CD4-positive, CD25-positive, alpha-beta regulatory T cell (primary cell): ENCODE measurements at regions not wholly inside any gene's neighbourhood (a gene's known extent, or its start where the extent isn't known, plus 50 kb on each side); places are given as distances from the start of the nearest gene placed in this dataset.

Experiments used
- ATAC-seq, 2 donors: fragments of 150-1000 bp; cut with Tn5 transposase; one replicate each; pipeline ENCODE4 v1.10.0; 2021; ENCODE audit warnings: low read depth in 2 of 2, moderate number of reproducible peaks in 2 of 2, moderate library complexity in 1 of 2
- DNase-seq, 3 donors: peaks; one replicate each; pipeline versions ENCODE4 v3.0.0 to v3.0.0-alpha.2; 2012 to 2022; ENCODE audit warnings: mixed read lengths in 1 of 3
- H3K27ac ChIP-seq: one replicate; pipeline ENCODE4 v1.7.0; 2013; ENCODE audit warnings: mild to moderate bottlenecking, low read length; ENCODE audit not compliant: insufficient read depth, poor library complexity, severe bottlenecking
- H3K27me3 ChIP-seq: one replicate; pipeline ENCODE4 v1.7.0; 2013; ENCODE audit warnings: low read length; ENCODE audit not compliant: control insufficient read depth, insufficient read depth
- H3K36me3 ChIP-seq: one replicate; pipeline ENCODE4 v1.7.0; 2013; ENCODE audit warnings: mild to moderate bottlenecking, low read length, moderate library complexity; ENCODE audit not compliant: control insufficient read depth, insufficient read depth
- H3K4me1 ChIP-seq: 2 replicates; pipeline ENCODE4 v1.7.0; 2013; ENCODE audit warnings: mild to moderate bottlenecking, low read length; ENCODE audit not compliant: insufficient read depth, control insufficient read depth, poor library complexity, severe bottlenecking
- H3K4me3 ChIP-seq: one replicate; pipeline ENCODE4 v1.7.0; 2013; ENCODE audit warnings: low read depth, mild to moderate bottlenecking, low read length, moderate library complexity
- H3K9me3 ChIP-seq, 2 experiments: 1 replicate in 1 of 2; 2 replicates in 1 of 2; pipeline ENCODE4 v1.7.0; 2013; ENCODE audit warnings: low read length in 2 of 2, mild to moderate bottlenecking in 1 of 2, moderate library complexity in 1 of 2; ENCODE audit not compliant: control insufficient read depth in 2 of 2
- H3K27ac Mint-ChIP-seq, 3 donors: one replicate each; pipeline ENCODE4 v1.8.0; 2020 to 2022; ENCODE audit warnings: mild to moderate bottlenecking in 3 of 3, mixed read lengths in 3 of 3, moderate library complexity in 2 of 3
- H3K27me3 Mint-ChIP-seq: one replicate; pipeline ENCODE4 v1.8.0; 2022; ENCODE audit warnings: mild to moderate bottlenecking, mixed read lengths
- H3K36me3 Mint-ChIP-seq: one replicate; pipeline ENCODE4 v1.8.0; 2020; ENCODE audit warnings: mixed read lengths
- H3K4me1 Mint-ChIP-seq, 4 donors: one replicate each; pipeline ENCODE4 v1.8.0; 2020 to 2022; ENCODE audit warnings: mixed read lengths in 4 of 4, mild to moderate bottlenecking in 1 of 4
- H3K4me3 Mint-ChIP-seq, 4 donors: one replicate each; pipeline ENCODE4 v1.8.0; 2020 to 2022; ENCODE audit warnings: mild to moderate bottlenecking in 4 of 4, mixed read lengths in 4 of 4, moderate library complexity in 3 of 4
- H3K9me3 Mint-ChIP-seq, 7 donors: one replicate each; pipeline ENCODE4 v1.8.0; 2020 to 2022; ENCODE audit warnings: mixed read lengths in 7 of 7, mild to moderate bottlenecking in 3 of 7, moderate library complexity in 2 of 7

DNA sequence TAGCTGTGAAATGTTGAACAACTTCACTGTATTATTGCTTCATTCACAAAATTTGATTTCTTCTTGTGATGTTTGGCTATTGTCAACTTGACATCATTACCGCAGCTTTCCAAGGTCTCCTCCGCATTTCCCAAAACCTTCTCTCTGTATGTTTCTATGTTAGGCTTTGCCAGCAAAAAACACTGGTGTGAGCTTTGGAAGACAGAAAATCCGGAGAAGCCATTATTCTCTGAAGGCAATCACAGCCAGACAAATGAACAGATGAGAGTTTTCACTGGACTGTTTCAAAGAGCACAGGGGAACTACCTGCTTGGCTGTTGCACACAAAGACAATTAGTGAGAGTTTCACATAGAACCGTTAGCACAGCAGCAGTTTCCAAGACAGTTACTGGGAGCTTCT lies 609.6 kb downstream of the BRINP3 start:
- H3K27ac ChIP-seq, result no peak overlapping the region
- no peaks in the 10 kb centered on the region for H3K4me1 ChIP-seq
- no peaks in the 10 kb centered on the region for H3K27me3 Mint-ChIP-seq
- no peaks in the 10 kb centered on the region for H3K36me3 ChIP-seq
- H3K27ac Mint-ChIP-seq, result no peak overlapping the region
- H3K4me3 Mint-ChIP-seq, result no peak overlapping the region
- H3K27me3 ChIP-seq, result no peaks in the 10 kb centered on the region
- H3K9me3 ChIP-seq, result peaks cover 0 to 1% of the 10 kb centered on the region in 2 experiments
- peaks cover 0 to 5% (median 2%) of the 10 kb centered on the region in 7 donors for H3K9me3 Mint-ChIP-seq
- H3K4me1 Mint-ChIP-seq, result peaks cover 0 to 4% (median 0%) of the 10 kb centered on the region in 4 donors
- H3K4me3 ChIP-seq, result no peak overlapping the region
- DNase-seq, result no peak
- H3K36me3 Mint-ChIP-seq, result no peaks in the 10 kb centered on the region
- no peak for ATAC-seq

DNA sequence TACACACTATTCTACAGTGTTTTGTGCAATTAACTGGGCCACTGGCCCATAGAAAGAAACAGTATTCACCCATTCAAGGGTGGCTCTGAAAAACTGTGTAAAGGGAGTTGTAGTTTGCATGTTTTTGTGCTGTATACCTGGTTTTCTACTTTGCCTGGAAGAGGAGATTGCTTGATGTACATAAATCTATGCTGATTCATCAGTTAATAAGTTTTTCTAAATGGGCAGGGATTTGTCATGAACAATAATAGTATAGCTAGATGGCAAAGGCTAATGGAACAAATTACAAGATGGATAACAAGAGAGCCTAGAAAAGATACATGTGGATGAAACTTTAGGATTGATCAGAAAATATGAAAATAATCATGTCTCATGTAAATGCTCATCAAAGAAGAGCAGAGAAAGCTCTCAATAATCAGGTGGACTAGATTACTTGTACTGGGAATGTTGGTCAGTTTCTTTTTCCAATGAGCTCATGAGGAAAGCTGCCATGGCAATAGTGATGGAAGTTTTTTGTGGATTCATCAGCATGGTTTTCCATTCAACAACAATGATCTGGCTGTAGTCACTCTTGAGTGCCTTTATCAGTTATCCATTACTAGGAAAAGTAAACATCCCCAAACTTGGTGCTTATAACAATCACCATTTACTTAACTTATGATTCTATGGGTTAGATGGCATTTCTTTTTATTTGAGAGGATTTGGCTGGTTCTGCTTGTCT lies 602.8 kb downstream of the BRINP3 start:
- Mint-ChIP-seq H3K27ac (no peak overlapping the region), H3K4me1 (no peaks in the 10 kb centered on the region), H3K4me3 (no peak overlapping the region), H3K9me3 (peaks cover 0 to 32% (median 6%) of the 10 kb centered on the region in 7 donors), H3K27me3 (no peaks in the 10 kb centered on the region), H3K36me3 (no peaks in the 10 kb centered on the region)
- no peaks in the 10 kb centered on the region for H3K9me3 ChIP-seq
- H3K4me3 ChIP-seq, result no peak overlapping the region
- H3K4me1 ChIP-seq, result no peaks in the 10 kb centered on the region
- H3K36me3 ChIP-seq, result no peaks in the 10 kb centered on the region
- no peak overlapping the region for H3K27ac ChIP-seq
- ATAC-seq (no peak), DNase-seq (no peak)
- H3K27me3 ChIP-seq, result no peaks in the 10 kb centered on the region

DNA sequence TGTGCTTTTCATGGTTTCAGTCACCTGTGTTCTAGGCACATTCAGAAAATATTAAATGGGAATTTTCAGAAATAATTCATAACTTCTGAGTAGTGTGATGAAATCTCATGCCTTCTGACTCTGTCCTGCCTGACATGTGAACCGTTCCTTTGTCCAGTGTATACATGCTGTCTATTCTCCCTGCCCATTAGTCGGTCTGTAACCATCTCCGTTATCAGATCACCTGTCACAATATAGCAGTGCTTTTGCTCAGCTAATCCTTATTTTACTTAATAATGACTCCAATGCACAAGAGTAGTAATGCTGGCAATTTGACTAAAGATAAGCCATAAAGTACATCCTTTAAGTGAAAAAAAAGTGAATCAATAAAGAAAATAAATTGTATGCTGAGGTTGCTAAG lies 597.5 kb downstream of the BRINP3 start:
- no peak for ATAC-seq

DNA sequence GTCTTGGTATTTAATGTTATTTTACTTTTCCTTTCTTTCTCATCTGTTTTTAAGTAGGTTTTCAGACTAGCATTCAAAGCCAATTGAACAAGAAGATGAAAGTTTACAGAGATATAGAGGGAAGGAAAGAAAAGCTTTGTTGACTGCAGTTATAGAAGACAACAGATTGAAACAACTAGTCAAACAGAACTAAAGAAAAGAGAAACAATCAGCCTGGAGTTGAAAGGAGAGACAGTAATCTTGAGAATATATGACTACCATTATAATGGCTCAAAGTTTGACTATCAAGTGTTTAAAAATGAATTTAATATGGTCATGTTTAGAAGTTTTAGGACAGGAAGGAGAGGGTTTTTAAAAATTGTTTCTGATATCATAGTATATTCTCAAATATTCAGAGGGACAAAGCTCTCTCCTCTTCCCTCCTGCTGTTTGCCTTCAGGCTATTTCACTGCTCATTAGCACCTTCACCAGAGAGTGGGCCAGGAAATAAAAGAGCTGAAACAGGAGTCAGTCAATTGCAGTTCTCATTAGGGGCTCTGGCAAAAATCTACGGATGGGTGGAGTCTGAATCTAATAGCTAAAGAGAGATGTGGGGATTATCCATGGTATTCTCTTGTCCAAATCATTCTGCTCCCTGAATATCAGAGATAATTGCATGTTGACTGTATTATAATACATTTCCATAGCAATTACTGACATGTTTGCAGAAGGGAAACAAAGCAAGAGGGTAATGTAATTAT lies 577.8 kb downstream of the BRINP3 start:
- no peak overlapping the region for H3K27ac ChIP-seq
- H3K27me3 Mint-ChIP-seq, result no peaks in the 10 kb centered on the region
- H3K36me3 ChIP-seq, result no peaks in the 10 kb centered on the region
- ATAC-seq, result no peak
- H3K4me3 ChIP-seq, result no peak overlapping the region
- H3K4me1 ChIP-seq, result no peaks in the 10 kb centered on the region
- H3K27me3 ChIP-seq, result no peaks in the 10 kb centered on the region
- H3K36me3 Mint-ChIP-seq, result no peaks in the 10 kb centered on the region
- H3K4me1 Mint-ChIP-seq, result no peaks in the 10 kb centered on the region
- no peak overlapping the region for H3K27ac Mint-ChIP-seq
- H3K9me3 Mint-ChIP-seq, result peaks cover 2 to 8% (median 5%) of the 10 kb centered on the region in 7 donors
- no peak overlapping the region for H3K4me3 Mint-ChIP-seq
- H3K9me3 ChIP-seq, result no peaks in the 10 kb centered on the region
- no peak for DNase-seq

More for the DNA sequence above, 597.5 kb downstream of the BRINP3 start:
- H3K9me3 Mint-ChIP-seq, result peaks cover 0 to 17% (median 4%) of the 10 kb centered on the region in 7 donors
- H3K27me3 Mint-ChIP-seq, result no peaks in the 10 kb centered on the region
- no peak overlapping the region for H3K4me3 Mint-ChIP-seq
- H3K36me3 Mint-ChIP-seq, result no peaks in the 10 kb centered on the region
- Histone ChIP-seq H3K27ac (no peak overlapping the region), H3K36me3 (no peaks in the 10 kb centered on the region), H3K4me3 (no peak overlapping the region), H3K9me3 (no peaks in the 10 kb centered on the region), H3K27me3 (no peaks in the 10 kb centered on the region), H3K4me1 (no peaks in the 10 kb centered on the region)
- no peaks in the 10 kb centered on the region for H3K4me1 Mint-ChIP-seq
- DNase-seq, result no peak
- no peak overlapping the region for H3K27ac Mint-ChIP-seq

DNA sequence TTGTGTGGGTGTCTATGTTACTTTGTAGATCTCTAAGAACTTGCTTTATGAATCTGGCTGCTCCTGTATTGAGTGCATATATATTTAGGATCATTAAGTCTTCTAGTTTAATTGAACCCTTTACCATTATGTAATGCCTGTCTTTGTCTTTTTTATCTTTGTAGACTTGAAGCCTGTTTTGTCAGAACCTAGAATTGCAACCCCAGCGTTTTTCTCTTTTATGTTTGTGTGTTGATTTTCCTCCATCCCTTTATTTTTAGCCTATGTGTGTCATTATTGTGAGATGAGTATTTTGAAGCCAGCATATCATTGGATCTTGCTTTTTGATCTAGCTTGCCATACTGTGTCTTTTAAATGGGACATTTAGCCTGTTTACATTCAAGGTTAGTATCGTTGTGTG lies 573.2 kb downstream of the BRINP3 start:
- H3K4me3 Mint-ChIP-seq, result no peak overlapping the region

DNA sequence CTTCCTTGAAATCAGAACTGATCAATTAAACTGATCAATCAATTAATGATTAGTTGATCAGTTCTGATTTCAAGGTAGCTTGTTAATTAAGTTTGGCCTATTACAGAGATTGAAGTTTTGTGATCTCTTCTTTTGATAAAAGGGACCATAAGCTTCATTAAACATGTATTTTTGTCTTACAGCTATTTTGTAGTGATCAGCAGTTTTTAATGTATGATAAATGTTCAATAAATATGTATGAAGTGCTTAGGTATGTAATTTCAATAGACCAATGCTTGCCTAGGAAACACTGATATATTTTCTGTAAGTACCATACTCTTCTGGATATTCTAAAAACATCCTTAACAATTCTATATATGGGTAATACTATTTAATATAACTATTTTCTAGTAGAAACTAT lies 569.6 kb downstream of the BRINP3 start:
- H3K27ac ChIP-seq, result no peak overlapping the region
- H3K9me3 ChIP-seq, result no peaks in the 10 kb centered on the region
- H3K27me3 Mint-ChIP-seq, result no peaks in the 10 kb centered on the region
- DNase-seq (no peak), ATAC-seq (no peak)
- H3K27me3 ChIP-seq, result no peaks in the 10 kb centered on the region
- peaks cover 6 to 46% (median 12%) of the 10 kb centered on the region in 7 donors for H3K9me3 Mint-ChIP-seq
- no peak overlapping the region for H3K27ac Mint-ChIP-seq
- H3K4me3 ChIP-seq, result no peak overlapping the region
- H3K4me3 Mint-ChIP-seq, result no peak overlapping the region
- H3K4me1 ChIP-seq, result no peaks in the 10 kb centered on the region
- no peaks in the 10 kb centered on the region for H3K4me1 Mint-ChIP-seq
- H3K36me3 Mint-ChIP-seq, result no peaks in the 10 kb centered on the region
- H3K36me3 ChIP-seq, result no peaks in the 10 kb centered on the region

More for the DNA sequence above, 573.2 kb downstream of the BRINP3 start:
- no peaks in the 10 kb centered on the region for H3K4me1 Mint-ChIP-seq
- H3K27ac ChIP-seq, result no peak overlapping the region
- H3K36me3 Mint-ChIP-seq, result no peaks in the 10 kb centered on the region
- no peaks in the 10 kb centered on the region for H3K27me3 ChIP-seq
- H3K9me3 ChIP-seq, result no peaks in the 10 kb centered on the region
- no peaks in the 10 kb centered on the region for H3K4me1 ChIP-seq
- ATAC-seq (no peak), DNase-seq (no peak)
- peaks cover 4 to 25% (median 9%) of the 10 kb centered on the region in 7 donors for H3K9me3 Mint-ChIP-seq
- no peaks in the 10 kb centered on the region for H3K27me3 Mint-ChIP-seq
- H3K4me3 ChIP-seq, result no peak overlapping the region
- no peaks in the 10 kb centered on the region for H3K36me3 ChIP-seq
- H3K27ac Mint-ChIP-seq, result no peak overlapping the region

DNA sequence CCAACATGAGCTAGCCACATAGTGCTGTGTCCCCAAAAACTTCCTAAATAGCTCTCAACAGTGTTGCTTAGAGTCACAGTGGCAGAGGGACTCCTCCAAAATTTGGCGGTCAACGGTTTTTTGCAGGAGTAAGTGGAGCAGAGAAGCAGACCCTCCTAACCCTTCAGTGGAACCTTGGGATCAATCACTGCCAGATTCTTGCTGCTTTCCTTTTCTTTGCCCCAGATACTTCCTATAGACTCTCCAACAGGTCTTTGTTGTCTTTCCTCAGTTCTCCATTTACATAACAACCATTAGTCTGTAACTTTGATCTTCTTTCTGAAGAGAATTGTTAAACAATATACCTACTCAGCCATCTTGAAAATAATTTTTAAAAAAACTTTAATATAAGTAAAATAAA lies 556.1 kb downstream of the BRINP3 start:
- no peaks in the 10 kb centered on the region for H3K27me3 ChIP-seq
- Mint-ChIP-seq H3K4me1 (no peaks in the 10 kb centered on the region), H3K27me3 (no peaks in the 10 kb centered on the region), H3K27ac (no peak overlapping the region), H3K4me3 (no peak overlapping the region), H3K36me3 (no peaks in the 10 kb centered on the region), H3K9me3 (peaks cover 1 to 38% (median 16%) of the 10 kb centered on the region in 7 donors)
- no peaks in the 10 kb centered on the region for H3K36me3 ChIP-seq
- H3K27ac ChIP-seq, result no peak overlapping the region
- H3K4me1 ChIP-seq, result no peaks in the 10 kb centered on the region
- no peak overlapping the region for H3K4me3 ChIP-seq
- DNase-seq (no peak), ATAC-seq (no peak)
- peaks cover 0 to 4% of the 10 kb centered on the region in 2 experiments for H3K9me3 ChIP-seq
